ENCODE measurements at regions not wholly inside any gene's neighbourhood (a gene's known extent, or its start where the extent isn't known, plus 50 kb on each side); places are given as distances from the start of the nearest gene placed in this dataset.

GRCh38 chr6:138588805-138589434 lies 89.6 kb upstream of the NHSL1 start:
- H4K8ac ChIP-seq (replicated peaks; ENCODE audit: insufficient read length, low read depth, low read length): no peak overlapping the region
- Mint-ChIP-seq H3K36me3 (ENCODE audit: insufficient read depth in 1 of 3, low read depth in 3 of 3) (no peaks in the 10 kb centered on the region; a peak in 1 of 7 replicates), H3K27ac (peak overlapping the region in 1 of 3 experiments; percentile 21; a peak in 1 of 7 replicates), H3K4me1 (peaks cover 39 to 40% of the 10 kb centered on the region in 2 experiments), H3K9me3 (no peaks in the 10 kb centered on the region), H3K27me3 (ENCODE audit: low read depth) (no peaks in the 10 kb centered on the region; the same call in 1 of the 2 replicates), H3K4me3 (no peak overlapping the region)
- H3K4ac ChIP-seq (ENCODE audit: low read depth, low read length): no peak overlapping the region
- H3K79me2 ChIP-seq (ENCODE audit: insufficient read depth, low read length): no peaks in the 10 kb centered on the region
- H2BK15ac ChIP-seq (ENCODE audit: low read depth, low read length): no peak overlapping the region
- H3K23ac ChIP-seq (ENCODE audit: insufficient read length, low read depth, low read length): no peak overlapping the region
- no peak overlapping the region for H4K91ac ChIP-seq (ENCODE audit: insufficient read length, low read depth, low read length)
- H4K20me1 ChIP-seq (ENCODE audit: control insufficient read depth, insufficient read depth, insufficient read length): no peaks in the 10 kb centered on the region
- DNase-seq: peak; percentile 72
- peak; percentile 90 for TF ChIP-seq CTCF (conservative IDR thresholded peaks at IDR 0.05)
- H3K23me2 ChIP-seq (ENCODE audit: insufficient read length, low read depth, low read length, poor library complexity, severe bottlenecking): no peaks in the 10 kb centered on the region
- no peak overlapping the region for H3K9ac ChIP-seq (ENCODE audit: extremely low read depth, insufficient read length, low read length)
- H3K79me1 ChIP-seq (ENCODE audit: insufficient read depth, low read depth, low read length, poor library complexity, severe bottlenecking): no peaks in the 10 kb centered on the region
- no CpG with 5 or more reads among the region's 13 CpGs for WGBS (ENCODE audit: extremely low coverage, insufficient read length, low lambda C conversion rate)
- H2BK120ac ChIP-seq (ENCODE audit: low read depth, low read length, poor library complexity, severe bottlenecking): no peak overlapping the region
- H3K4me1 ChIP-seq (ENCODE audit: insufficient read depth, low read length): no peaks in the 10 kb centered on the region; the same call in 1 of the 2 replicates
- H3K27ac ChIP-seq (ENCODE audit: insufficient read length, low read depth, low read length): no peak overlapping the region
- no peak overlapping the region for H2AK5ac ChIP-seq (ENCODE audit: insufficient read length, low read length)
- H3K14ac ChIP-seq (ENCODE audit: insufficient read depth, low read length): no peak overlapping the region
- H4K5ac ChIP-seq (ENCODE audit: insufficient read length, low read depth, low read length): no peak overlapping the region
- no peak overlapping the region for H3K56ac ChIP-seq (ENCODE audit: insufficient read length, low read depth, low read length)
- H2BK20ac ChIP-seq (ENCODE audit: low read depth, low read length, poor library complexity, severe bottlenecking): no peak overlapping the region
- H2BK12ac ChIP-seq (ENCODE audit: insufficient read length, low read depth, low read length): no peak overlapping the region
- no peak overlapping the region for H3K18ac ChIP-seq (ENCODE audit: insufficient read length, low read depth, low read length)
- H2BK5ac ChIP-seq (ENCODE audit: insufficient read length, low read length): no peak overlapping the region
- H3K4me2 ChIP-seq (ENCODE audit: insufficient read depth, insufficient read length, low read length): no peak overlapping the region
- H3T11ph ChIP-seq (ENCODE audit: low read length): no peak overlapping the region
- H3K27me3 ChIP-seq (ENCODE audit: insufficient read depth, low read length): no peaks in the 10 kb centered on the region
- H3K9me3 ChIP-seq (ENCODE audit: control insufficient read depth, low read depth, low read length): no peaks in the 10 kb centered on the region
- H2AFZ ChIP-seq (ENCODE audit: low read length): no peak overlapping the region
